IMR-90 (cell line): ENCODE measurements at regions not wholly inside any gene's neighbourhood (a gene's known extent, or its start where the extent isn't known, plus 50 kb on each side); places are given as distances from the start of the nearest gene placed in this dataset.

Experiments used
- ATAC-seq: fragments of 200-7000 bp; cut with Tn5 transposase; 2 replicates; pipeline ENCODE4 v1.9.1; 2020; ENCODE audit warnings: low read depth, mild to moderate bottlenecking, moderate library complexity
- BruUV-seq: library from RNA; stranded (reverse); fragments of 400-500 nt; replicated peaks from 2 replicates; lab custom pipeline; 2021; lab: Mats Ljungman, UMichigan
- CTCF ChIA-PET: fragments of 300-600 bp; formaldehyde crosslinking; extraction: SDS; loops from one replicate; lab custom pipeline; 2021; ENCODE audit warnings: antibody characterized with exemption; lab: Yijun Ruan, JAX
- POLR2A ChIA-PET: fragments of 300-600 bp; sonication (Branson Sonifier 250); formaldehyde crosslinking; loops from one replicate; lab custom pipeline; 2022; ENCODE audit warnings: antibody characterized with exemption; ENCODE audit not compliant: unreplicated experiment; lab: Charles Lee
- DNase-seq: peaks from one replicate; pipeline ENCODE4 v3.0.0; 2013
- H2AFZ ChIP-seq: replicated peaks from 2 replicates; pipeline ENCODE3; 2013; ENCODE audit warnings: low read length, mild to moderate bottlenecking; ENCODE audit not compliant: poor library complexity
- H2AK5ac ChIP-seq: 2 replicates; pipeline ENCODE4 v1.6.1; 2013; ENCODE audit warnings: low read depth, low read length, inconsistent platforms
- H2AK9ac ChIP-seq: replicated peaks from 2 replicates; pipeline ENCODE3; 2013; ENCODE audit warnings: mild to moderate bottlenecking, low read depth, low read length, moderate library complexity; ENCODE audit not compliant: poor library complexity
- H2BK120ac ChIP-seq: 2 replicates; pipeline ENCODE4 v1.6.1; 2013; ENCODE audit warnings: low read depth, low read length, inconsistent platforms
- H2BK15ac ChIP-seq: 3 replicates; pipeline ENCODE4 v1.6.1; 2013; ENCODE audit warnings: low read depth, low read length, inconsistent platforms
- H2BK20ac ChIP-seq: 2 replicates; pipeline ENCODE4 v1.6.1; 2013; ENCODE audit warnings: low read depth, mild to moderate bottlenecking, inconsistent platforms, low read length, moderate library complexity
- H2BK5ac ChIP-seq: 2 replicates; pipeline ENCODE4 v1.6.1; 2013; ENCODE audit warnings: mild to moderate bottlenecking, low read depth, low read length, inconsistent platforms; ENCODE audit not compliant: poor library complexity, severe bottlenecking
- H3K14ac ChIP-seq: replicated peaks from 2 replicates; pipeline ENCODE4 v1.6.1; 2013; ENCODE audit warnings: low read depth, low read length, inconsistent platforms
- H3K18ac ChIP-seq: 2 replicates; pipeline ENCODE4 v1.6.1; 2013; ENCODE audit warnings: low read depth, low read length, control low read depth
- H3K23ac ChIP-seq: 2 replicates; pipeline ENCODE4 v1.6.1; 2013; ENCODE audit warnings: low read depth, low read length, inconsistent platforms
- H3K27ac ChIP-seq: 2 replicates; pipeline ENCODE4 v1.5.1; 2013; ENCODE audit warnings: mild to moderate bottlenecking, control low read depth, low read length; ENCODE audit not compliant: insufficient read depth
- H3K27me3 ChIP-seq: 2 replicates; pipeline ENCODE4 v1.6.1; 2013; ENCODE audit warnings: low read length; ENCODE audit not compliant: control insufficient read depth, insufficient read depth
- H3K36me3 ChIP-seq: 2 replicates; pipeline ENCODE4 v1.6.1; 2013; ENCODE audit warnings: low read length, mixed read lengths; ENCODE audit not compliant: control insufficient read depth, insufficient read depth
- H3K4ac ChIP-seq: 2 replicates; pipeline ENCODE4 v1.6.1; 2013; ENCODE audit warnings: low read depth, low read length, inconsistent platforms
- H3K4me1 ChIP-seq: 2 replicates; pipeline ENCODE4 v1.6.1; 2013; ENCODE audit warnings: low read length, mixed read lengths; ENCODE audit not compliant: control insufficient read depth, insufficient read depth
- H3K4me2 ChIP-seq: 2 replicates; pipeline ENCODE4 v1.6.1; 2013; ENCODE audit warnings: low read depth, mild to moderate bottlenecking, control low read depth, low read length, moderate library complexity
- H3K4me3 ChIP-seq: 2 replicates; pipeline ENCODE4 v1.5.1; 2013; ENCODE audit warnings: low read depth, mild to moderate bottlenecking, control low read depth, low read length, moderate library complexity; ENCODE audit not compliant: insufficient read depth
- H3K56ac ChIP-seq: 2 replicates; pipeline ENCODE4 v1.6.1; 2013; ENCODE audit warnings: low read length, inconsistent platforms; ENCODE audit not compliant: insufficient read depth; ENCODE audit errors: extremely low read depth
- H3K79me1 ChIP-seq, 2 experiments: 2 replicates each; pipeline ENCODE4 v1.6.1; 2013; ENCODE audit warnings: low read length in 2 of 2, inconsistent platforms in 1 of 2, low read depth in 1 of 2
- H3K9ac ChIP-seq: 2 replicates; pipeline ENCODE4 v1.6.1; 2013; ENCODE audit warnings: low read depth, low read length, control low read depth
- H3K9me1 ChIP-seq: 2 replicates; pipeline ENCODE4 v1.6.1; 2013; ENCODE audit warnings: low read length, inconsistent platforms; ENCODE audit not compliant: insufficient read depth
- H3K9me3 ChIP-seq: 2 replicates; pipeline ENCODE4 v1.6.1; 2013; ENCODE audit warnings: low read length; ENCODE audit not compliant: control insufficient read depth, insufficient read depth
- H4K20me1 ChIP-seq: 2 replicates; pipeline ENCODE4 v1.6.1; 2013; ENCODE audit warnings: low read length, inconsistent platforms; ENCODE audit not compliant: insufficient read depth
- H4K5ac ChIP-seq: 2 replicates; pipeline ENCODE4 v1.6.1; 2013; ENCODE audit warnings: mild to moderate bottlenecking, low read depth, low read length, control low read depth
- H4K8ac ChIP-seq, 2 experiments: 2 replicates each; pipeline ENCODE4 v1.6.1; 2013; ENCODE audit warnings: low read depth in 2 of 2, low read length in 2 of 2, control low read depth in 1 of 2, inconsistent platforms in 1 of 2
- H4K91ac ChIP-seq: 2 replicates; pipeline ENCODE4 v1.6.1; 2013; ENCODE audit warnings: low read depth, low read length, inconsistent platforms; ENCODE audit not compliant: insufficient read depth
- BHLHE40 ChIP-seq: fragments of 150-350 bp; IDR thresholded peaks from 2 replicates; pipeline ENCODE4 v1.6.1; 2016; ENCODE audit warnings: mild to moderate bottlenecking, low read depth, low read length
- CEBPB ChIP-seq: IDR thresholded peaks from 2 replicates; pipeline ENCODE4 v1.6.1; 2012; ENCODE audit warnings: low read depth, low read length, improper control_type of control experiment
- CHD1 ChIP-seq: IDR thresholded peaks from 2 replicates; pipeline ENCODE4 v1.6.1; 2012; ENCODE audit warnings: low read depth, low read length, improper control_type of control experiment
- CTCF ChIP-seq: conservative IDR thresholded peaks from 2 replicates; pipeline ENCODE4 v1.5.1; 2012; ENCODE audit warnings: mild to moderate bottlenecking, low read depth, low read length, improper control_type of control experiment
- ELK1 ChIP-seq: fragments of 150-350 bp; IDR thresholded peaks from 2 replicates; pipeline ENCODE4 v1.6.1; 2016; ENCODE audit warnings: low read depth, mild to moderate bottlenecking, low read length, moderate library complexity, borderline replicate concordance
- FOS ChIP-seq: fragments of 150-350 bp; IDR thresholded peaks from 2 replicates; pipeline ENCODE4 v1.6.1; 2016; ENCODE audit warnings: low read depth, low read length
- MAFK ChIP-seq: IDR thresholded peaks from 2 replicates; pipeline ENCODE4 v1.6.1; 2012; ENCODE audit warnings: low read depth, low read length, improper control_type of control experiment
- MAZ ChIP-seq: IDR thresholded peaks from 2 replicates; pipeline ENCODE4 v1.6.1; 2012; ENCODE audit warnings: low read depth, mild to moderate bottlenecking, low read length, improper control_type of control experiment, moderate library complexity, borderline replicate concordance
- MXI1 ChIP-seq: IDR thresholded peaks from 2 replicates; pipeline ENCODE4 v1.6.1; 2012; ENCODE audit warnings: low read depth, mild to moderate bottlenecking, low read length, moderate library complexity, borderline replicate concordance
- NFE2L2 ChIP-seq: fragments of 150-350 bp; IDR thresholded peaks from 2 replicates; pipeline ENCODE4 v1.6.1; 2016; ENCODE audit warnings: low read depth, mild to moderate bottlenecking, low read length
- POLR2A ChIP-seq: IDR thresholded peaks from 2 replicates; pipeline ENCODE4 v1.6.1; 2012; ENCODE audit warnings: mild to moderate bottlenecking, low read depth, low read length
- RAD21 ChIP-seq: IDR thresholded peaks from 2 replicates; pipeline ENCODE4 v1.6.1; 2012; ENCODE audit warnings: low read length, improper control_type of control experiment
- RCOR1 ChIP-seq: IDR thresholded peaks from 2 replicates; pipeline ENCODE4 v1.6.1; 2012; ENCODE audit warnings: mild to moderate bottlenecking, low read length, improper control_type of control experiment; ENCODE audit not compliant: insufficient replicate concordance
- RFX5 ChIP-seq: IDR thresholded peaks from 2 replicates; pipeline ENCODE4 v1.8.0; 2012; ENCODE audit warnings: low read depth, mild to moderate bottlenecking, low read length, moderate library complexity
- SMC3 ChIP-seq: fragments of 150-350 bp; IDR thresholded peaks from 2 replicates; pipeline ENCODE4 v1.6.1; 2016; ENCODE audit warnings: low read depth, mild to moderate bottlenecking, antibody characterized with exemption, low read length, moderate library complexity
- WGBS, 2 experiments: methylation state at CpG; one replicate each; pipeline versions ENCODE4 v1.1.5 to v1.1.7; 2013; ENCODE audit warnings: missing lambda C conversion rate in 2 of 2; ENCODE audit not compliant: insufficient read length in 1 of 2; ENCODE audit errors: extremely low coverage in 2 of 2; 5-methylcytosine and 5-hydroxymethylcytosine counted together
- dilution Hi-C: fragments of 300-500 bp; cut with HindIII; formaldehyde crosslinking; loops from one replicate; pipeline ENCODE4 v1.14.3; 2018; ENCODE audit warnings: low sequenced_read_pairs; ENCODE audit not compliant: unreplicated experiment
- in situ Hi-C: fragments of 300-500 bp; cut with MboI; formaldehyde crosslinking; loops from 3 replicates; pipeline ENCODE4 v1.14.3; 2019; ENCODE audit warnings: low sequenced_read_pairs, inconsistent platforms, mixed read lengths
- intact Hi-C: fragments of 100-400 bp; cut with micrococcal nuclease; formaldehyde crosslinking; loops from 2 replicates; pipeline ENCODE4 v1.10.0; 2022
- TF ChIP-seq, protein P1 (sequence below): fragments of 150-350 bp; IDR thresholded peaks from 2 replicates; pipeline ENCODE4 v1.6.1; 2017; ENCODE audit warnings: mild to moderate bottlenecking, antibody characterized with exemption, low read length, low read depth

DNA sequence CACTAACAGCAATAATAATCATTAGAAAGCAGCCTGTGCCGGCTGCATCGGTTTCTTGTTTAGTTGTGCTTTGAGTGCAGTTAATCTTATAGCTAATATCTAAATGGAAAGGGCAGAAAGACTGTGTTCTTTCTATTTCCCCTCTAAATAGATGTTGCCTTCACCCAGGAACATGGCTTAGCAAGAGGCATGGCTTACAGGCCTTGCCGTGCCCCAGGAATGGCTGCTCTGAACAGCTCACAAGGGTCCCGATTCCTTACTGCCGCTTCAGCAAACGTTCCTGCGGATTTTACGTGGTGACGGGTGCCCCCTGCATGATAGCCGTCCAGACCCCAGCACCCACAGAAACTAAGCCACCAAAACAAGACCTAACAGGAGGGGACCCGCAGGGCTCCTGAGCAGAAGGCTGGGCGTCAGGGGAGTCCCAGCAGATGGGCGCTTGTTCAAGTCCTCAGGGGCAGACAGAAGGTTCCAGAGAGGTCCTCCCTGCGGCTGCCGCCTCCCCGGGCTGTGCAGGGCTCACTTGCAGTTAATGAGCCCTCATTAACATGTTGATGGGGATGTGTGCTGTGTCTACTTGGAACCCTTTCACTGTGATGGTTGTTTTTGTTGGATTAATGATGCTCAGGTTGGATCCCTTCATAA lies 52.5 kb upstream of the ENPP7 start:
- no peak for TF ChIP-seq POLR2A
- TF ChIP-seq MAFK, result no peak
- no peak for TF ChIP-seq RAD21
- TF ChIP-seq, protein P1, sequence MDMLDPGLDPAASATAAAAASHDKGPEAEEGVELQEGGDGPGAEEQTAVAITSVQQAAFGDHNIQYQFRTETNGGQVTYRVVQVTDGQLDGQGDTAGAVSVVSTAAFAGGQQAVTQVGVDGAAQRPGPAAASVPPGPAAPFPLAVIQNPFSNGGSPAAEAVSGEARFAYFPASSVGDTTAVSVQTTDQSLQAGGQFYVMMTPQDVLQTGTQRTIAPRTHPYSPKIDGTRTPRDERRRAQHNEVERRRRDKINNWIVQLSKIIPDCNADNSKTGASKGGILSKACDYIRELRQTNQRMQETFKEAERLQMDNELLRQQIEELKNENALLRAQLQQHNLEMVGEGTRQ, result no peak
- TF ChIP-seq RCOR1, result no peak
- TF ChIP-seq CHD1, result no peak
- TF ChIP-seq MAZ, result no peak
- no peak for TF ChIP-seq ELK1
- TF ChIP-seq CEBPB, result no peak
- TF ChIP-seq SMC3, result no peak
- no peak for TF ChIP-seq FOS
- TF ChIP-seq BHLHE40, result no peak
- TF ChIP-seq MXI1, result no peak
- TF ChIP-seq RFX5, result no peak
- no peak for TF ChIP-seq NFE2L2
- TF ChIP-seq CTCF, result no peak
- Histone ChIP-seq H3K4ac (no peak overlapping the region), H3K4me3 (no peak overlapping the region), H4K91ac (no peak overlapping the region), H4K8ac (no peak overlapping the region), H3K9ac (no peak overlapping the region), H3K9me3 (peaks cover 13% of the 10 kb centered on the region), H3K23ac (no peak overlapping the region), H2AK5ac (no peak overlapping the region), H2BK120ac (no peak overlapping the region), H3K18ac (no peak overlapping the region), H3K4me1 (no peaks in the 10 kb centered on the region), H2AK9ac (no peak overlapping the region), H2BK5ac (no peak overlapping the region), H3K27me3 (peaks cover 5% of the 10 kb centered on the region; the same call in 1 of the 2 replicates), H4K5ac (no peak overlapping the region), H3K4me2 (no peak overlapping the region), H2BK20ac (no peak overlapping the region), H4K20me1 (no peaks in the 10 kb centered on the region), H3K79me1 (no peaks in the 10 kb centered on the region), H2AFZ (no peak overlapping the region), H2BK15ac (no peak overlapping the region), H3K27ac (no peak overlapping the region), H3K36me3 (no peaks in the 10 kb centered on the region), H3K56ac (no peak overlapping the region), H3K14ac (no peak overlapping the region), H3K9me1 (no peaks in the 10 kb centered on the region)
- ChIA-PET CTCF (no interaction called here), POLR2A (no interaction called here)
- ATAC-seq (no peak), DNase-seq (no peak)
- 80% methylated on average over 2 of the region's 16 CpGs; no CpG with 5 or more reads in 1 of the 2 experiments for WGBS, 2 experiments
- intact Hi-C loops, result no loop called here
- no TSS peak for BruUV-seq
- in situ Hi-C loops, result no loop called here
- dilution Hi-C loops, result no loop called here
